ENCODE measurements at regions not wholly inside any gene's neighbourhood (a gene's known extent, or its start where the extent isn't known, plus 50 kb on each side); places are given as distances from the start of the nearest gene placed in this dataset.
"Not testable (repeated sequence)": the region's sequence is repeated elsewhere in the genome, so short reads cannot be mapped to it uniquely, and the experiment has no call there.

DNA sequence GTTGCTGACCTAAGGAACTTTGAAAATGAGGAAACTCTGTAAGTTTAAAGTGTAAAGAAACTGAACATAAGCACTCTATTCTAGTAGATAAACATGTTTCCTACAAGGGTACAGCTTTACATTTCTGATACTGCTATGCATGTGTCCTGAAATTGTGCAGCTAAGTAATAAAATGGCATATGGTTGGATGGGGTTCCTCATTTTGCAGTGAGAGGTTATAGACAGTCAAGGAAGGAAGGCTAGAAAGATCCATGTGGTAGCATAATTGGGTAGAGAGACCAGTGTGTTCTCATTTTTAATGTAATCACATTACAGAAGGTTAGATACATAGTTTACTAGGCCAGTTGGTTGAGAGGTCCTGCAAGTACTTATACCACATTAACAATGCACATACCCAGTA lies 477.0 kb downstream of the TMEM121 start:
- Histone ChIP-seq H3K9me1 (replicated peaks; ENCODE audit: control insufficient read depth, extremely low read depth, insufficient read depth, low read length) (no peaks in the 10 kb centered on the region), H3K4me1 (ENCODE audit: control insufficient read depth, extremely low read depth, insufficient read depth, low read length) (no peaks in the 10 kb centered on the region), H3K79me2 (ENCODE audit: control insufficient read depth, insufficient read depth, low read length) (no peaks in the 10 kb centered on the region), H3K9ac (replicated peaks; ENCODE audit: extremely low read depth, insufficient read depth, low read length) (no peak overlapping the region), H3K4me2 (ENCODE audit: insufficient read depth, low read length) (no peak overlapping the region), H3K36me3 (ENCODE audit: control insufficient read depth in 2 of 2, extremely low read depth in 1 of 2, insufficient read depth in 2 of 2, low read length in 2 of 2) (no peaks in the 10 kb centered on the region), H3K9me3 (replicated peaks; ENCODE audit: control insufficient read depth, insufficient read depth, low read length) (no peaks in the 10 kb centered on the region), H2AFZ (ENCODE audit: low read depth, low read length) (no peak overlapping the region), H3K27me3 (ENCODE audit: control insufficient read depth in 2 of 2, insufficient read depth in 2 of 2, low read length in 2 of 2) (no peaks in the 10 kb centered on the region), H3K4me3 (replicated peaks in 1 of 3; ENCODE audit: insufficient read depth in 1 of 3, low read depth in 1 of 3, low read length in 3 of 3) (no peak overlapping the region), H4K20me1 (replicated peaks; ENCODE audit: control insufficient read depth, extremely low read depth, insufficient read depth, low read length) (no peaks in the 10 kb centered on the region), H3K27ac (ENCODE audit: insufficient read depth, low read depth, low read length) (no peak overlapping the region)
- CTCF ChIA-PET = no interaction called here
- TF ChIP-seq POLR2AphosphoS5 (IDR thresholded peaks at IDR 0.05; ENCODE audit: insufficient read depth, low read depth, low read length) (no peak), MYC (IDR thresholded peaks at IDR 0.05; ENCODE audit: low read depth, low read length) (no peak), EZH2 (IDR thresholded peaks at IDR 0.05; ENCODE audit: borderline replicate concordance, low read depth, low read length, severe bottlenecking) (no peak), CTCF (IDR thresholded peaks at IDR 0.05; ENCODE audit: extremely low read depth in 1 of 2, insufficient read depth in 1 of 2, low read depth in 1 of 2, low read length in 2 of 2) (no peak), POLR2A (IDR thresholded peaks at IDR 0.05; ENCODE audit: low read depth, low read length) (no peak), GATA2 (IDR thresholded peaks at IDR 0.05; ENCODE audit: insufficient read depth, insufficient read length, low read depth, low read length) (no peak), FOS (IDR thresholded peaks at IDR 0.05; ENCODE audit: borderline replicate concordance, insufficient read depth, low read length) (no peak), JUN (IDR thresholded peaks at IDR 0.05; ENCODE audit: borderline replicate concordance, insufficient read depth, insufficient read length, low read depth) (no peak)
- TF ChIP-seq, protein P1, sequence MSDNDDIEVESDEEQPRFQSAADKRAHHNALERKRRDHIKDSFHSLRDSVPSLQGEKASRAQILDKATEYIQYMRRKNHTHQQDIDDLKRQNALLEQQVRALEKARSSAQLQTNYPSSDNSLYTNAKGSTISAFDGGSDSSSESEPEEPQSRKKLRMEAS (IDR thresholded peaks at IDR 0.05; ENCODE audit: insufficient read depth, insufficient read length) = no peak
- POLR2A ChIA-PET = no interaction called here
- intact Hi-C loops (cut with micrococcal nuclease) = no loop called here
- BruUV-seq (replicated peaks) = no TSS peak
- DNase-seq (ENCODE audit: low read depth, low spot score) = no peak
- dilution Hi-C loops (cut with MboI; ENCODE audit: extremely low pct_ligation_motif_present, low sequenced_read_pairs) = no loop called here
- no peak for FAIRE-seq

DNA sequence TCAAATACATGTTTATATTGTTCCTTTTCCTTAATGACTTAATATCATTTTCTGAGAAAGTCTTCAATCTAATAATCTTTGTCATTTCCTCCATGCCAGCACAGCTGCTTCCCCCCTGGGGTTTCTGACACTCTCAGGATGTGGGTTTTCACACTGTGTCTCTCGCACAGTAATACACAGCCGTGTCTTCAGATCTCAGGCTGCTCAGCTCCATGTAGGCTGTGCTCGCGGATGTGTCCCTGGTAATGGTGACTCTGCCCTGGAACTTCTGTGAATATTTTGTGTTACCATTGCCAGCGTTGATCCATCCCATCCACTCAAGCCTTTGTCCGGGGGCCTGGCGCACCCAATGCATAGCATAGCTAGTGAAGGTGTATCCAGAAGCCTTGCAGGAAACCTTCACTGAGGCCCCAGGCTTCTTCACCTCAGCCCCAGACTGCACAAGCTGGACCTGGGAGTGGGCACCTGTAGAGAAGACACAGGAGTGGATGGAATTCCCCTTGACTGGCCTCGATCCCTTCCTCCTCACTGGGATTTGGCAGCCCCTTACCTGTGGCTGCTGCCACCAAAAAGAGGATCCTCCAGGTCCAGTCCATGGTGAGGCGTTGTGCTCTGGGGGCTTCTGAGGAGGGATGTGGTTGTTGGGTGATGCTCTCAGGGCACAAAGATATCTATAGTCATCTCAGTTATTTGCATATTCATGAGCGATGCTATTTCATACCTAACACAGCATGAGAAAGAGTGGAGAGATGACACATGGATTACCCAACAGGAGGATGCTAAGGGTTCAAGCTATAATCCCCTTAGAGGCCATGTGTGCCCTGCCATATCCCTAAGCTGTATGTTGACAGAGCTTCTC lies 478.8 kb downstream of the TMEM121 start:
- H3K9ac ChIP-seq (replicated peaks; ENCODE audit: extremely low read depth, insufficient read depth, low read length); H2AFZ ChIP-seq (ENCODE audit: low read depth, low read length); H3K27me3 ChIP-seq (ENCODE audit: control insufficient read depth in 2 of 2, insufficient read depth in 2 of 2, low read length in 2 of 2); H3K27ac ChIP-seq (ENCODE audit: insufficient read depth, low read depth, low read length); H4K20me1 ChIP-seq (replicated peaks; ENCODE audit: control insufficient read depth, extremely low read depth, insufficient read depth, low read length); DNase-seq (ENCODE audit: low read depth, low spot score); CTCF ChIA-PET; H3K9me1 ChIP-seq (replicated peaks; ENCODE audit: control insufficient read depth, extremely low read depth, insufficient read depth, low read length); intact Hi-C loops (cut with micrococcal nuclease); H3K4me1 ChIP-seq (ENCODE audit: control insufficient read depth, extremely low read depth, insufficient read depth, low read length); POLR2A ChIA-PET; H3K79me2 ChIP-seq (ENCODE audit: control insufficient read depth, insufficient read depth, low read length); H3K36me3 ChIP-seq (ENCODE audit: control insufficient read depth in 2 of 2, extremely low read depth in 1 of 2, insufficient read depth in 2 of 2, low read length in 2 of 2); H3K4me3 ChIP-seq (replicated peaks in 1 of 3; ENCODE audit: insufficient read depth in 1 of 3, low read depth in 1 of 3, low read length in 3 of 3); BruUV-seq (replicated peaks); FAIRE-seq; dilution Hi-C loops (cut with MboI; ENCODE audit: extremely low pct_ligation_motif_present, low sequenced_read_pairs); H3K4me2 ChIP-seq (ENCODE audit: insufficient read depth, low read length); H3K9me3 ChIP-seq (replicated peaks; ENCODE audit: control insufficient read depth, insufficient read depth, low read length): not testable (repeated sequence)

GRCh38 chr14:106006043-106006442 lies 479.7 kb downstream of the TMEM121 start:
- BruUV-seq (replicated peaks); H3K9me3 ChIP-seq (replicated peaks; ENCODE audit: control insufficient read depth, insufficient read depth, low read length); H3K27ac ChIP-seq (ENCODE audit: insufficient read depth, low read depth, low read length); H3K79me2 ChIP-seq (ENCODE audit: control insufficient read depth, insufficient read depth, low read length); H3K4me3 ChIP-seq (replicated peaks in 1 of 3; ENCODE audit: insufficient read depth in 1 of 3, low read depth in 1 of 3, low read length in 3 of 3); POLR2A ChIA-PET; DNase-seq (ENCODE audit: low read depth, low spot score); intact Hi-C loops (cut with micrococcal nuclease); dilution Hi-C loops (cut with MboI; ENCODE audit: extremely low pct_ligation_motif_present, low sequenced_read_pairs); CTCF ChIA-PET; H4K20me1 ChIP-seq (replicated peaks; ENCODE audit: control insufficient read depth, extremely low read depth, insufficient read depth, low read length); H3K4me2 ChIP-seq (ENCODE audit: insufficient read depth, low read length); H2AFZ ChIP-seq (ENCODE audit: low read depth, low read length); H3K27me3 ChIP-seq (ENCODE audit: control insufficient read depth in 2 of 2, insufficient read depth in 2 of 2, low read length in 2 of 2); H3K36me3 ChIP-seq (ENCODE audit: control insufficient read depth in 2 of 2, extremely low read depth in 1 of 2, insufficient read depth in 2 of 2, low read length in 2 of 2); H3K4me1 ChIP-seq (ENCODE audit: control insufficient read depth, extremely low read depth, insufficient read depth, low read length); H3K9me1 ChIP-seq (replicated peaks; ENCODE audit: control insufficient read depth, extremely low read depth, insufficient read depth, low read length); H3K9ac ChIP-seq (replicated peaks; ENCODE audit: extremely low read depth, insufficient read depth, low read length); FAIRE-seq: not testable (repeated sequence)

Measured in endothelial cell of umbilical vein (primary cell).